SK-N-MC (cell line): ENCODE measurements at regions not wholly inside any gene's neighbourhood (a gene's known extent, or its start where the extent isn't known, plus 50 kb on each side); places are given as distances from the start of the nearest gene placed in this dataset.

ENCODE experiments used
- DNase-seq: peaks from one replicate; pipeline ENCODE4 v3.0.0-alpha.2; 2011; ENCODE audit warnings: low read depth, low spot score
- H3K27ac ChIP-seq: fragments of 200-600 bp; sonication (generic); 2 replicates; pipeline ENCODE4 v1.5.1; 2016; ENCODE audit warnings: mixed run types
- H3K36me3 ChIP-seq: fragments of 200-600 bp; sonication (generic); 2 replicates; pipeline ENCODE4 v1.6.1; 2017; ENCODE audit warnings: antibody characterized with exemption, low read length, mixed read lengths; ENCODE audit not compliant: insufficient read depth
- H3K4me3 ChIP-seq: fragments of 200-600 bp; sonication (generic); 2 replicates; pipeline ENCODE4 v1.5.1; 2016
- H3K9ac ChIP-seq: fragments of 200-600 bp; sonication (generic); 2 replicates; pipeline ENCODE4 v1.8.0; 2017; ENCODE audit warnings: mixed run types, mixed read lengths; ENCODE audit not compliant: insufficient read length
- H3K9me3 ChIP-seq: fragments of 200-600 bp; sonication (generic); 2 replicates; pipeline ENCODE4 v1.6.1; 2017; ENCODE audit warnings: low read depth, mild to moderate bottlenecking, antibody characterized with exemption, low read length, moderate library complexity, mixed read lengths
- EZH2 ChIP-seq: fragments of 200-600 bp; sonication (generic); IDR thresholded peaks from one replicate; pipeline ENCODE4 v1.6.1; 2017; ENCODE audit warnings: antibody characterized with exemption
- FOXP2 ChIP-seq: optimal IDR thresholded peaks from 2 replicates; pipeline ENCODE3; 2011; ENCODE audit warnings: mild to moderate bottlenecking, moderate library complexity; ENCODE audit not compliant: insufficient read depth; ENCODE audit errors: extremely low read length, control extremely low read depth
- POLR2AphosphoS5 ChIP-seq: IDR thresholded peaks from 2 replicates; pipeline ENCODE4 v1.6.1; 2012; ENCODE audit warnings: mild to moderate bottlenecking, low read depth, low read length, borderline replicate concordance

DNA sequence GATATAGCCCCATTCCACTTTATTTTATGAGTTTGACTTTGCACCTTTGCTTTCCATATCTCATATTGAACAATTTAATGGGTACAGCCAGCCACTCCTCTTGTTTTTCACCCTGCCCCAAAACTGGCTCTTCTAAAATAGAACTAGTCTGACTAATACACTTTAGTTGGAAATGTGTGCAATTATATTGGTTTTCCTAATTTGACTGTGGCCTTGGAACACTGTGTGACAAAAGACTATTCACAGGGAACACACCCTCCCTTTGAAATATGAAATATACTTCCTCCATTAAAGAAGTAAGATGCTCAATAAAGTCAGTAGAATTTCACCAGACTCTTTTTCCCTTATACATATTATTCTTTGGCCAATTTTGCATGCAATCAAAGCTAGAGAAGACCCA is 218.6 kb upstream of the DCN start:
- TF ChIP-seq POLR2AphosphoS5 (no peak), EZH2 (no peak), FOXP2 (no peak)
- DNase-seq: no peak
- Histone ChIP-seq H3K36me3 (no peaks in the 10 kb centered on the region), H3K9ac (no peak overlapping the region), H3K4me3 (no peak overlapping the region), H3K27ac (no peak overlapping the region), H3K9me3 (no peaks in the 10 kb centered on the region)

DNA sequence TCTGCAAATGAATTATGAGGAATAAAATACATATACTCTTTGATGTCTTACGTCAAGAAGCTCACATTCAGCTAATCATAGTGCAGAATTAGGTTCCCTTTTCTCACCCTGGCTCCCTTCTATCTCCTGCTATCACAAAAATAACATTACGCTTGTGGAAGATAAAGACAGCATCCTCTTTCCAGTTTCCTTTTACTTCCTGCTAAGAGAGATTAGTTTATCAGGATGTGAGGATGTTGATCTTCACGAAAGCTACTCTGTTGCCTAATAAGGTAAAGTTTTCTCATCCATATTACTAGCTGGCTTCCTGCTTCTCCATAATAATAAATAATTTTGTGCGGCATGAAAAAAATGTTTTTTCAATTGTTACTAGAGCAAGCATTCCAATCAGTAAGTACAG is 217.7 kb upstream of the DCN start:
- TF ChIP-seq EZH2: no peak
- no peak for TF ChIP-seq FOXP2
- TF ChIP-seq POLR2AphosphoS5: no peak
- Histone ChIP-seq H3K27ac (no peak overlapping the region), H3K9ac (no peak overlapping the region), H3K4me3 (no peak overlapping the region), H3K36me3 (no peaks in the 10 kb centered on the region), H3K9me3 (no peaks in the 10 kb centered on the region)
- no peak for DNase-seq

DNA sequence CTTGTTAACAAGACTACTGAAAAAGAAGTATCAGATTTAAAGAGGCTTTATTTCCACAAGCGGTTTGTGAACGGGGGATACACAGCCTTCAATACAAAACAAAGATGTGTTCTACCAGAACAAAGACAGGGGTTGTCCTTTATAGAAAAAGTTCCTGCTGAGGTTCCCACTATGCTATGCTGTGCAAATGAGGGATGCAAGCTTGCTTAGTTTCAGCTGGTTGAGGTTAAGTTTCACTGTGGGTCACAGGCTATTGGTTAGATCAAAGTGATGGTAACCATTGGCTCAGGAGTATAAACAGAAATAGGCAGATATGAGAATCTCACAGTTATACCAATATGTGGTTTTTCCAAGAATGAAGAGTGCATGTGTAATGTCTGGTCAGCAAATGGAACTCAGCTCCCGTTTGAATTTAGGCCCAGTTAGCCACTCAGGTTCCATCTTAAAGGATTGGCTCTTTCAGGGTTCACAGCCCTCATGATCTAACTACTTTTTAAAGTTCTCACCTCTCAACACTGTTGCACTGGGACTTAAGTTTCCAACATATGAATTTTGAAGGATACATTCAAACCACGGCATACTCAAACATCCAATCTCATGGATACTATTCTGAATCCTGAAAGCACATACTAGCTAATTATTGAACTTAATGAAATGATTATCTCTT is 215.4 kb upstream of the DCN start:
- H3K9me3 ChIP-seq: no peaks in the 10 kb centered on the region
- TF ChIP-seq EZH2 (no peak), POLR2AphosphoS5 (no peak), FOXP2 (no peak)
- H3K4me3 ChIP-seq: no peak overlapping the region
- no peak overlapping the region for H3K27ac ChIP-seq
- no peaks in the 10 kb centered on the region for H3K36me3 ChIP-seq
- no peak for DNase-seq
- no peak overlapping the region for H3K9ac ChIP-seq

DNA sequence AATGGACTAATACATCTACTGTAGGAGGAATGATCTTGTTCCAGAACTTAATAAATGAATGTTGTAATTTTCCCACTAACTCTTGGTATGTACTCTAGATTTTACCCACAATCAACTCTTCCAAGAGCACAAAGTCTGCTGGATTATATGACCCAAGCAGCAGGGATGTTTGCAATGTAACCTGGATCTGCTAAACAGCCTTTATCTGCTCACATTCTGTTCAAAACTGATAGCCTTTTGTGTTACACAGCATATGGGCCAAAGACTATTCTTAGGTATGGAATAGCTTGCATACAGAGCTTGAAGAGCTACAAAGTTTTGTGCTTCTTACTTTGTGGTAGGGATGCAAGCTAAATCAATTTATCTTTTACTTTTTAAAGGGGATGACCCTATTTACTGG is 213.7 kb upstream of the DCN start:
- Histone ChIP-seq H3K4me3 (no peak overlapping the region), H3K9me3 (no peaks in the 10 kb centered on the region), H3K36me3 (no peaks in the 10 kb centered on the region), H3K27ac (no peak overlapping the region), H3K9ac (no peak overlapping the region)
- DNase-seq: no peak
- no peak for TF ChIP-seq FOXP2
- TF ChIP-seq POLR2AphosphoS5: no peak
- TF ChIP-seq EZH2: no peak

DNA sequence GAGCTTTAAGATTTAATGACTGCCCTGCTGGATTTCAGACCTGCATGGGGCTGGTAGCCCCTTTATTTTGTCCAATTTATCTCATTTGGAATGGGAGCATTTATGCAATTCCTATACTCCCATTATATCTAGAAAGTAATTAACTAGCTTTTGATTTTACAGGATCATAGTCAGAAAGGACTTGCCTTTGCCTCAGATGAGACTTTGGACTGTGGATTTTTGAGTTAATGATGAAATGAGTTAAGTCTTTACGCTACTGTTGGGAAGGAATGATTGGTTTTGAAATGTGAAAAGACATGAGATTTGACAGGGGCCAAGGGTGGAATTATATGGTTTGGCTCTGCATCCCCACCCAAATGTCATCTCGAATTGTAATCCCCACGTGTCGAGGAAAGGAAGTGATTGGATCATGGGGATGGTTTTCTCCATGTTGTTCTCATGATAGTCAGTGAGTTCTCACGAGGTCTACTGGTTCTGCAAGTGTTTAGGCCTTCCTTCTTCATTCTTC is 213.1 kb upstream of the DCN start:
- no peak overlapping the region for H3K4me3 ChIP-seq
- no peaks in the 10 kb centered on the region for H3K36me3 ChIP-seq
- H3K9ac ChIP-seq: no peak overlapping the region
- TF ChIP-seq EZH2 (no peak), POLR2AphosphoS5 (no peak), FOXP2 (no peak)
- no peaks in the 10 kb centered on the region for H3K9me3 ChIP-seq
- no peak overlapping the region for H3K27ac ChIP-seq
- no peak for DNase-seq

DNA sequence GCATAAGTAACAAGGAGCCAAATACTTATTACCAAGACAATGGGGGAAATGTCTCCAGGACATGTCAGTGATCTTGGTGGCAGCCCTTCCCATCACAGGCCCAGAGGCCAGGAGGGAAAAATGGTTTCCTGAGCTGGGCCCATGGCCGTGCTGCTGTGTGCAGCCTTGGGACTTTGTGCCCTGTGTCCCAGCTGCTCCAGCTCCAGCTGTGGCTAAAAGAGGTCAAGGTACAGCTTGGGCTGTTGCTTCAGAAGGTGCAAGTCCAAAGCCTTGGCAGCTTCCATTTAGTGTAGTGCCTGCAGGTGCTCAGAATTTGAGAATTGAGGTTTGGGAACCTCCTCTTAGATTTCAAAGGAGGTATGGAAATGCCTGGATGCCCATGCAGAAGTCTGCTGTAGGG is 212.3 kb upstream of the DCN start:
- DNase-seq: no peak
- Histone ChIP-seq H3K4me3 (no peak overlapping the region), H3K27ac (no peak overlapping the region), H3K9ac (no peak overlapping the region), H3K36me3 (no peaks in the 10 kb centered on the region), H3K9me3 (no peaks in the 10 kb centered on the region)
- TF ChIP-seq POLR2AphosphoS5: no peak
- TF ChIP-seq FOXP2: no peak
- TF ChIP-seq EZH2: no peak

DNA sequence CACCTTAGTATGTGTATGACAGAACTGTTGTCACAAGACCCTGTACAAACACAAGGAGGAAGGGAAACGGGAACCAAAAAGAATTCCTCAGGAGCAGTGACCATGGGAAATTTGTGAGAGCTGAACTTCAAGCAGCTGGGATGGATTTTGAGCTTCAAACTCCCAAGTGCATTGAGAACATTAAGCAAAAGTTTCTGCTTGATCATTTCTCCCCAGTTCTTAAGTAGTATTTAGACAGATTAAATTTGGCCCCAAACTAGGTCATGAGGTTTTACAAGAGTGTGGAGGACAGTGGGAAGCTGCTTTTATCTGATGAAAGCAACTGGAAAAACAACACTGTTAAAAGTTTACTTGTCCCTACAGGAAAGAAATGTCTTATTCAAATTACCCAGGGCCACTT is 206.0 kb upstream of the DCN start:
- no peak overlapping the region for H3K9ac ChIP-seq
- no peak for DNase-seq
- no peak overlapping the region for H3K27ac ChIP-seq
- TF ChIP-seq EZH2 (no peak), FOXP2 (no peak), POLR2AphosphoS5 (no peak)
- no peaks in the 10 kb centered on the region for H3K9me3 ChIP-seq
- no peak overlapping the region for H3K4me3 ChIP-seq
- no peaks in the 10 kb centered on the region for H3K36me3 ChIP-seq

DNA sequence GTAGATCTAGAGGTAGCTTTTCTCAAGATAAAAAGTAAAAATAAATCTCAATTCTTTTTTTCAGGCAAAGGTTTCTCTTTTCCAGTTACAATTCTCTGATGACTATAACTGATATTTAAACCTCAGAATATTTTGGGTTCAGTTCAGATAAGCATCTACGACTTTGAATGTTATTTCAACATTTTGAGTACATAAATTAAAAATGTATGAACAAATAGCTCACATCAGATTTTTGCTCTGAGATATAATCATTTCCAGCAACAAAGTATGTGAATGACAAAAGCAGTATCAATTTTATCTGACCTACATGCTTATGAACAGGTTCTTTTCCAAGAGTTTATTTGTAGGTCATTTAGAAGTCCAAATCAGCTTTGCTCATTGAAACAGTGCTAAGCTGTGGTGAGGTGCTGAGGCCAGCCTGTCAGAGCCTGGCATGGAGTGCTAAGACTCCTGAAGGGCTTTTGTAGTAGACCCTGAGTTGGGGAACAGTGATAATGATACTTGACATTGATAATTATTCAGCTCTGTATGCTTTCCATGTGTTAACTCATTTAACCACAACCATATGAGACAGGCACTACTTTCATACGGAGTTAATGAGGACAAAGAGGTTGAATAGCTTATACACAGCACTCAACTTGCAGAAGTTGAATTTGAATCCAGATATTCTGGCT is 205.0 kb upstream of the DCN start:
- no peaks in the 10 kb centered on the region for H3K9me3 ChIP-seq
- H3K9ac ChIP-seq: no peak overlapping the region
- no peak overlapping the region for H3K27ac ChIP-seq
- H3K36me3 ChIP-seq: no peaks in the 10 kb centered on the region
- TF ChIP-seq FOXP2 (no peak), EZH2 (no peak), POLR2AphosphoS5 (no peak)
- DNase-seq: no peak
- H3K4me3 ChIP-seq: no peak overlapping the region

DNA sequence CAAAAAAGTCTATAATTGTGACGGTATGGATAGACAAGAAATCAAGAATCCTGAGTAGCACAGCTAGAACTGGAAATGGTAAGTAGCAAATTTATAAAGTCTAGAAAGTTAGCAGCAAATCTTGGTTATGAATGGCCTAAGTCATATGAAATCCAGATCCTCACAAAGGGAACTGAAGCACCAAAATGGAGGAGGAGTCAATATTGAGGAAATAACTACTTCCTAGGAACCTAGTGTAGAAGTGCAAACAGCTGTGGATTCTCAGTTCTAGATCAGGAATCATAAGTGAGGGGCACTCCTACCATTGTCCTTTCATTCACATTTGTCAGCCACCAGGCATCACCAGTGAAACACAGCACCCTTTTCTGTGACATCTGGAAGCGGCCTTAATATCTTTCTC is 202.2 kb upstream of the DCN start:
- H3K4me3 ChIP-seq: no peak overlapping the region
- DNase-seq: no peak
- no peak overlapping the region for H3K9ac ChIP-seq
- no peak overlapping the region for H3K27ac ChIP-seq
- TF ChIP-seq FOXP2: no peak
- TF ChIP-seq EZH2: no peak
- no peak for TF ChIP-seq POLR2AphosphoS5
- no peaks in the 10 kb centered on the region for H3K9me3 ChIP-seq
- no peaks in the 10 kb centered on the region for H3K36me3 ChIP-seq
